ENCODE measurements at regions not wholly inside any gene's neighbourhood (a gene's known extent, or its start where the extent isn't known, plus 50 kb on each side); places are given as distances from the start of the nearest gene placed in this dataset.

- TF ChIP-seq, protein P1, sequence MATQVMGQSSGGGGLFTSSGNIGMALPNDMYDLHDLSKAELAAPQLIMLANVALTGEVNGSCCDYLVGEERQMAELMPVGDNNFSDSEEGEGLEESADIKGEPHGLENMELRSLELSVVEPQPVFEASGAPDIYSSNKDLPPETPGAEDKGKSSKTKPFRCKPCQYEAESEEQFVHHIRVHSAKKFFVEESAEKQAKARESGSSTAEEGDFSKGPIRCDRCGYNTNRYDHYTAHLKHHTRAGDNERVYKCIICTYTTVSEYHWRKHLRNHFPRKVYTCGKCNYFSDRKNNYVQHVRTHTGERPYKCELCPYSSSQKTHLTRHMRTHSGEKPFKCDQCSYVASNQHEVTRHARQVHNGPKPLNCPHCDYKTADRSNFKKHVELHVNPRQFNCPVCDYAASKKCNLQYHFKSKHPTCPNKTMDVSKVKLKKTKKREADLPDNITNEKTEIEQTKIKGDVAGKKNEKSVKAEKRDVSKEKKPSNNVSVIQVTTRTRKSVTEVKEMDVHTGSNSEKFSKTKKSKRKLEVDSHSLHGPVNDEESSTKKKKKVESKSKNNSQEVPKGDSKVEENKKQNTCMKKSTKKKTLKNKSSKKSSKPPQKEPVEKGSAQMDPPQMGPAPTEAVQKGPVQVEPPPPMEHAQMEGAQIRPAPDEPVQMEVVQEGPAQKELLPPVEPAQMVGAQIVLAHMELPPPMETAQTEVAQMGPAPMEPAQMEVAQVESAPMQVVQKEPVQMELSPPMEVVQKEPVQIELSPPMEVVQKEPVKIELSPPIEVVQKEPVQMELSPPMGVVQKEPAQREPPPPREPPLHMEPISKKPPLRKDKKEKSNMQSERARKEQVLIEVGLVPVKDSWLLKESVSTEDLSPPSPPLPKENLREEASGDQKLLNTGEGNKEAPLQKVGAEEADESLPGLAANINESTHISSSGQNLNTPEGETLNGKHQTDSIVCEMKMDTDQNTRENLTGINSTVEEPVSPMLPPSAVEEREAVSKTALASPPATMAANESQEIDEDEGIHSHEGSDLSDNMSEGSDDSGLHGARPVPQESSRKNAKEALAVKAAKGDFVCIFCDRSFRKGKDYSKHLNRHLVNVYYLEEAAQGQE (IDR thresholded peaks at IDR 0.05; ENCODE audit: low read depth): no peak
- TF ChIP-seq ELF1 (IDR thresholded peaks at IDR 0.05; ENCODE audit: borderline replicate concordance, low read depth) (no peak), RAD21 (IDR thresholded peaks at IDR 0.05; ENCODE audit: low read depth) (no peak), POLR2AphosphoS5 (IDR thresholded peaks at IDR 0.05; ENCODE audit: low read depth, low read length) (no peak), TCF7L2 (IDR thresholded peaks at IDR 0.05; ENCODE audit: borderline replicate concordance, extremely low read depth, insufficient read depth, insufficient read length) (no peak), JUND (IDR thresholded peaks at IDR 0.05) (no peak), EZH2 (IDR thresholded peaks at IDR 0.05) (no peak), MAX (IDR thresholded peaks at IDR 0.05) (no peak), POLR2A (IDR thresholded peaks at IDR 0.05; ENCODE audit: borderline replicate concordance, extremely low read depth, insufficient read depth, insufficient read length) (no peak), EZH2phosphoT487 (IDR thresholded peaks at IDR 0.05; ENCODE audit: borderline replicate concordance) (no peak), YY1 (IDR thresholded peaks at IDR 0.05; ENCODE audit: extremely low read depth, insufficient replicate concordance, low read depth, low read length) (no peak), CEBPB (IDR thresholded peaks at IDR 0.05; ENCODE audit: low read depth) (no peak)
- TF ChIP-seq, protein P2, sequence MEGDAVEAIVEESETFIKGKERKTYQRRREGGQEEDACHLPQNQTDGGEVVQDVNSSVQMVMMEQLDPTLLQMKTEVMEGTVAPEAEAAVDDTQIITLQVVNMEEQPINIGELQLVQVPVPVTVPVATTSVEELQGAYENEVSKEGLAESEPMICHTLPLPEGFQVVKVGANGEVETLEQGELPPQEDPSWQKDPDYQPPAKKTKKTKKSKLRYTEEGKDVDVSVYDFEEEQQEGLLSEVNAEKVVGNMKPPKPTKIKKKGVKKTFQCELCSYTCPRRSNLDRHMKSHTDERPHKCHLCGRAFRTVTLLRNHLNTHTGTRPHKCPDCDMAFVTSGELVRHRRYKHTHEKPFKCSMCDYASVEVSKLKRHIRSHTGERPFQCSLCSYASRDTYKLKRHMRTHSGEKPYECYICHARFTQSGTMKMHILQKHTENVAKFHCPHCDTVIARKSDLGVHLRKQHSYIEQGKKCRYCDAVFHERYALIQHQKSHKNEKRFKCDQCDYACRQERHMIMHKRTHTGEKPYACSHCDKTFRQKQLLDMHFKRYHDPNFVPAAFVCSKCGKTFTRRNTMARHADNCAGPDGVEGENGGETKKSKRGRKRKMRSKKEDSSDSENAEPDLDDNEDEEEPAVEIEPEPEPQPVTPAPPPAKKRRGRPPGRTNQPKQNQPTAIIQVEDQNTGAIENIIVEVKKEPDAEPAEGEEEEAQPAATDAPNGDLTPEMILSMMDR (IDR thresholded peaks at IDR 0.05 in 2 of 3, conservative IDR thresholded peaks at IDR 0.05 in 1 of 3; ENCODE audit: borderline replicate concordance in 1 of 3, insufficient read depth in 1 of 3, low read depth in 2 of 3, low read length in 2 of 3): no peak
- TF ChIP-seq, protein P3, sequence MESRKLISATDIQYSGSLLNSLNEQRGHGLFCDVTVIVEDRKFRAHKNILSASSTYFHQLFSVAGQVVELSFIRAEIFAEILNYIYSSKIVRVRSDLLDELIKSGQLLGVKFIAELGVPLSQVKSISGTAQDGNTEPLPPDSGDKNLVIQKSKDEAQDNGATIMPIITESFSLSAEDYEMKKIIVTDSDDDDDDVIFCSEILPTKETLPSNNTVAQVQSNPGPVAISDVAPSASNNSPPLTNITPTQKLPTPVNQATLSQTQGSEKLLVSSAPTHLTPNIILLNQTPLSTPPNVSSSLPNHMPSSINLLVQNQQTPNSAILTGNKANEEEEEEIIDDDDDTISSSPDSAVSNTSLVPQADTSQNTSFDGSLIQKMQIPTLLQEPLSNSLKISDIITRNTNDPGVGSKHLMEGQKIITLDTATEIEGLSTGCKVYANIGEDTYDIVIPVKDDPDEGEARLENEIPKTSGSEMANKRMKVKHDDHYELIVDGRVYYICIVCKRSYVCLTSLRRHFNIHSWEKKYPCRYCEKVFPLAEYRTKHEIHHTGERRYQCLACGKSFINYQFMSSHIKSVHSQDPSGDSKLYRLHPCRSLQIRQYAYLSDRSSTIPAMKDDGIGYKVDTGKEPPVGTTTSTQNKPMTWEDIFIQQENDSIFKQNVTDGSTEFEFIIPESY (IDR thresholded peaks at IDR 0.05; ENCODE audit: extremely low read depth, insufficient replicate concordance, low read length): no peak
Observed at GRCh38 chr1:163604321-163604720, 282.6 kb downstream of the NUF2 start.

Data from HCT116 (cell line).